Mesenchymal stem cell (in vitro differentiated cells and primary cell): ENCODE measurements at regions not wholly inside any gene's neighbourhood (a gene's known extent, or its start where the extent isn't known, plus 50 kb on each side); places are given as distances from the start of the nearest gene placed in this dataset.

Experiments
- DNase-seq: peaks from one replicate; pipeline ENCODE4 v3.0.0-alpha.2; 2013
- H2AFZ ChIP-seq: one replicate; pipeline ENCODE4 v1.6.1; 2013; ENCODE audit warnings: low read depth, mild to moderate bottlenecking, control low read depth, inconsistent platforms, low read length, moderate library complexity
- H2AK5ac ChIP-seq: 2 replicates; pipeline ENCODE4 v1.6.1; 2013; ENCODE audit warnings: low read length, moderate library complexity, mild to moderate bottlenecking, inconsistent platforms; ENCODE audit not compliant: severe bottlenecking
- H2BK120ac ChIP-seq: one replicate; pipeline ENCODE4 v1.6.1; 2013; ENCODE audit warnings: low read depth, mild to moderate bottlenecking, inconsistent platforms, low read length, moderate library complexity
- H2BK12ac ChIP-seq, 2 experiments: one replicate each; pipeline ENCODE4 v1.6.1; 2013; ENCODE audit warnings: inconsistent platforms in 2 of 2, low read length in 2 of 2, mild to moderate bottlenecking in 2 of 2, moderate library complexity in 2 of 2, control low read depth in 1 of 2
- H2BK15ac ChIP-seq: one replicate; pipeline ENCODE4 v1.6.1; 2013; ENCODE audit warnings: mild to moderate bottlenecking, low read depth, inconsistent platforms; ENCODE audit not compliant: poor library complexity, severe bottlenecking
- H2BK5ac ChIP-seq: 2 replicates; pipeline ENCODE4 v1.6.1; 2013; ENCODE audit warnings: low read depth, mild to moderate bottlenecking, low read length, control low read depth, inconsistent platforms; ENCODE audit not compliant: poor library complexity, severe bottlenecking
- H3K14ac ChIP-seq, 2 experiments: one replicate each; pipeline ENCODE4 v1.6.1; 2013; ENCODE audit warnings: inconsistent platforms in 2 of 2, low read length in 2 of 2, control low read depth in 1 of 2, mild to moderate bottlenecking in 1 of 2, moderate library complexity in 1 of 2
- H3K18ac ChIP-seq, 2 experiments: one replicate each; pipeline ENCODE4 v1.6.1; 2013; ENCODE audit warnings: inconsistent platforms in 2 of 2, low read length in 2 of 2, control low read depth in 1 of 2, low read depth in 1 of 2, mild to moderate bottlenecking in 1 of 2
- H3K23ac ChIP-seq, 2 experiments: one replicate each; pipeline ENCODE4 v1.6.1; 2013; ENCODE audit warnings: inconsistent platforms in 2 of 2, low read length in 2 of 2, mild to moderate bottlenecking in 2 of 2, moderate library complexity in 2 of 2, control low read depth in 1 of 2
- H3K27ac ChIP-seq: 2 replicates; pipeline ENCODE4 v1.5.1; 2013; ENCODE audit warnings: mild to moderate bottlenecking, moderate library complexity, low read length, control low read depth, inconsistent platforms; ENCODE audit not compliant: poor library complexity, severe bottlenecking
- H3K27me3 ChIP-seq, 2 experiments: 2 replicates each; pipeline versions ENCODE4 v1.6.1 to v1.7.0; 2013; ENCODE audit warnings: low read length in 2 of 2, mild to moderate bottlenecking in 2 of 2, moderate library complexity in 2 of 2, control low read depth in 1 of 2, inconsistent platforms in 1 of 2; ENCODE audit not compliant: control insufficient read depth in 1 of 2, insufficient read depth in 1 of 2
- H3K36me3 ChIP-seq, 2 experiments: 2 replicates each; pipeline versions ENCODE4 v1.6.1 to v1.7.0; 2013; ENCODE audit warnings: low read length in 2 of 2, control low read depth in 1 of 2, inconsistent platforms in 1 of 2, low read depth in 1 of 2, mild to moderate bottlenecking in 1 of 2; ENCODE audit not compliant: insufficient read depth in 2 of 2, control insufficient read depth in 1 of 2
- H3K4ac ChIP-seq, 2 experiments: one replicate each; pipeline ENCODE4 v1.6.1; 2013; ENCODE audit warnings: inconsistent platforms in 2 of 2, low read length in 2 of 2, mild to moderate bottlenecking in 2 of 2, moderate library complexity in 2 of 2, control low read depth in 1 of 2, low read depth in 1 of 2
- H3K4me1 ChIP-seq: 2 replicates; pipeline ENCODE4 v1.6.1; 2013; ENCODE audit warnings: low read depth, low read length, control low read depth; ENCODE audit not compliant: control insufficient read depth, insufficient read depth
- H3K4me2 ChIP-seq: 2 replicates; pipeline ENCODE4 v1.6.1; 2013; ENCODE audit warnings: low read length, mild to moderate bottlenecking, inconsistent platforms; ENCODE audit not compliant: poor library complexity, severe bottlenecking
- H3K4me3 ChIP-seq, 2 experiments: 2 replicates each; pipeline versions ENCODE4 v1.5.1 to v1.7.0; 2013; ENCODE audit warnings: low read length in 2 of 2, mild to moderate bottlenecking in 2 of 2, control low read depth in 1 of 2, low read depth in 1 of 2; ENCODE audit not compliant: insufficient read depth in 1 of 2
- H3K79me1 ChIP-seq: replicated peaks from 2 replicates; pipeline ENCODE4 v1.6.1; 2013; ENCODE audit warnings: mild to moderate bottlenecking, control low read depth, low read length, inconsistent platforms; ENCODE audit not compliant: poor library complexity, severe bottlenecking
- H3K9ac ChIP-seq: 2 replicates; pipeline ENCODE4 v1.7.0; 2013; ENCODE audit warnings: mild to moderate bottlenecking, low read length, moderate library complexity
- H3K9me3 ChIP-seq: 2 replicates; pipeline ENCODE4 v1.7.0; 2013; ENCODE audit warnings: mild to moderate bottlenecking, low read length; ENCODE audit not compliant: control insufficient read depth
- H4K8ac ChIP-seq: one replicate; pipeline ENCODE4 v1.6.1; 2013; ENCODE audit warnings: inconsistent platforms, mild to moderate bottlenecking, low read length, moderate library complexity
- H4K91ac ChIP-seq: one replicate; pipeline ENCODE4 v1.6.1; 2013; ENCODE audit warnings: mild to moderate bottlenecking, low read length, inconsistent platforms
- WGBS: methylation state at CpG from one replicate; pipeline ENCODE4 v1.1.7; 2013; ENCODE audit warnings: mixed read lengths; 5-methylcytosine and 5-hydroxymethylcytosine counted together

GRCh38 chr18:10304853-10305252 is 149.6 kb upstream of the APCDD1 start:
- DNase-seq, result peak; percentile 60
- Histone ChIP-seq H2BK12ac (no peak overlapping the region), H3K36me3 (no peaks in the 10 kb centered on the region), H3K27me3 (peaks cover 0 to 12% of the 10 kb centered on the region in 2 experiments), H2AK5ac (no peak overlapping the region), H2AFZ (no peak overlapping the region), H2BK120ac (no peak overlapping the region), H4K8ac (no peak overlapping the region), H3K4me1 (no peaks in the 10 kb centered on the region), H3K23ac (no peak overlapping the region), H3K4me2 (no peak overlapping the region), H4K91ac (no peak overlapping the region), H2BK5ac (no peak overlapping the region), H3K79me1 (no peaks in the 10 kb centered on the region), H2BK15ac (no peak overlapping the region), H3K27ac (no peak overlapping the region), H3K18ac (peak overlapping the region in 1 of 2 experiments; percentile 59), H3K4ac (no peak overlapping the region), H3K4me3 (no peak overlapping the region), H3K9me3 (no peaks in the 10 kb centered on the region), H3K14ac (no peak overlapping the region), H3K9ac (peak overlapping the region; percentile 1)
- WGBS, result 85% methylated on average over 2 of the region's 3 CpGs

DNA sequence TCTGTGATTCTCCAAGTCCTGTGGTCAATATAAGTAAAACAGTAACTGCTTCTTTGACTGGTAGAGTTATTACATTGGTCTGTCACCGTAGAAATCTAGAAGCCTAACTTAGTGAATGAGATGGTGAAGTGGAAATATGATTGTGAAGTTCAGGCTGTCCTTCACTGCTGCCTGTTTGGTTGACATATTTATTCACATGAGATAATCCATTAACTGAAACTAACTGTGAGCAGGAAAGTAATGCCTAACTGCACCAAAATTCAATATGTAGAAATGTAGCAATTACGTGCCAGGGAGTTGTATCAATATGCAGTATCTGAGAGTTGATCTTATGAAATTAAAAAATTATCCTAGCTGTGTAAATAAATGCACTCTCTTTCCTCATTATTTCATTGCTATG is 147.7 kb upstream of the APCDD1 start:
- Histone ChIP-seq H3K9me3 (no peaks in the 10 kb centered on the region), H3K4ac (no peak overlapping the region), H3K27ac (no peak overlapping the region), H2BK5ac (no peak overlapping the region), H3K79me1 (no peaks in the 10 kb centered on the region), H3K23ac (no peak overlapping the region), H3K9ac (no peak overlapping the region), H4K8ac (no peak overlapping the region), H2BK15ac (no peak overlapping the region), H2AFZ (no peak overlapping the region), H3K18ac (no peak overlapping the region), H2AK5ac (no peak overlapping the region), H2BK120ac (no peak overlapping the region), H3K4me1 (no peaks in the 10 kb centered on the region), H3K4me2 (no peak overlapping the region), H3K27me3 (peaks cover 0 to 11% of the 10 kb centered on the region in 2 experiments), H2BK12ac (no peak overlapping the region), H3K14ac (no peak overlapping the region), H4K91ac (no peak overlapping the region), H3K36me3 (no peaks in the 10 kb centered on the region), H3K4me3 (no peak overlapping the region)
- WGBS, result 89% methylated on average over 1 of the region's 2 CpGs
- no peak for DNase-seq

DNA sequence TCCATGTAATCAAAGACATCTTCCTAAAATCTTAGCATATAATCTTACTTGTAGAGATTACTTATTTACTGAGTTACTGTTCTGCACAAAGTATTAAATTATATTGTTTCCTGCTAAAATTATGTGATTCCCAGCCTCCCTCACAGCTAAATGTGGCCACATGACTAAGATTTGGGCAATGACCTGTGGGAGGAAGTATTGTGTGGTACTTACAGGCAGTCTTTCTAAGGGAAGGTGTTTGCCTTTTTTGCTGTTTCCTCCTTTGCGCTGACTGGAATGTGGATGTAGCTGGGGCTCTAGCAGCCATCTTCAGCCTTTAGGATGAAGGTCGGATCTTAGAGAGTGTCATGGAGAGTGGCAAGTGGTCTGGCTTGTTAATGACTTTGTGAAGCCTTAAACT is 146.3 kb upstream of the APCDD1 start:
- Histone ChIP-seq H4K8ac (no peak overlapping the region), H3K79me1 (no peaks in the 10 kb centered on the region), H3K9me3 (no peaks in the 10 kb centered on the region), H3K36me3 (no peaks in the 10 kb centered on the region), H3K9ac (no peak overlapping the region), H2BK15ac (no peak overlapping the region), H3K4ac (no peak overlapping the region), H2BK12ac (no peak overlapping the region), H4K91ac (no peak overlapping the region), H3K4me1 (no peaks in the 10 kb centered on the region), H3K23ac (no peak overlapping the region), H2AK5ac (no peak overlapping the region), H2AFZ (no peak overlapping the region), H2BK5ac (no peak overlapping the region), H3K14ac (no peak overlapping the region), H3K4me2 (no peak overlapping the region), H3K27ac (no peak overlapping the region), H3K18ac (no peak overlapping the region), H2BK120ac (no peak overlapping the region), H3K4me3 (no peak overlapping the region), H3K27me3 (peaks cover 0 to 13% of the 10 kb centered on the region in 2 experiments)
- 83% methylated on average over 1 of the region's 2 CpGs for WGBS
- no peak for DNase-seq

- H4K8ac ChIP-seq, result no peak overlapping the region
- no peak overlapping the region for H4K91ac ChIP-seq
- no peak overlapping the region for H2AFZ ChIP-seq
- H3K9me3 ChIP-seq, result no peaks in the 10 kb centered on the region
- no peak overlapping the region for H2BK5ac ChIP-seq
- no peak overlapping the region for H3K4ac ChIP-seq
- no peak overlapping the region for H3K18ac ChIP-seq
- no peak overlapping the region for H2AK5ac ChIP-seq
- no peaks in the 10 kb centered on the region for H3K4me1 ChIP-seq
- H3K4me2 ChIP-seq, result no peak overlapping the region
- no peak overlapping the region for H3K23ac ChIP-seq
- H3K36me3 ChIP-seq, result no peaks in the 10 kb centered on the region
- H2BK12ac ChIP-seq, result no peak overlapping the region
- H3K79me1 ChIP-seq, result no peaks in the 10 kb centered on the region
- WGBS, result 98% methylated on average over 4 of the region's 4 CpGs
- no peak overlapping the region for H3K9ac ChIP-seq
- no peak overlapping the region for H3K4me3 ChIP-seq
- peaks cover 0 to 13% of the 10 kb centered on the region in 2 experiments for H3K27me3 ChIP-seq
- no peak overlapping the region for H2BK15ac ChIP-seq
- H3K14ac ChIP-seq, result no peak overlapping the region
- H2BK120ac ChIP-seq, result no peak overlapping the region
- no peak overlapping the region for H3K27ac ChIP-seq
- no peak for DNase-seq
Measured at GRCh38 chr18:10310626-10311025, 143.8 kb upstream of the APCDD1 start.
